GM12878 (cell line): ENCODE measurements at regions not wholly inside any gene's neighbourhood (a gene's known extent, or its start where the extent isn't known, plus 50 kb on each side); places are given as distances from the start of the nearest gene placed in this dataset.

Experiments used
- ATF3 ChIP-seq: IDR thresholded peaks from 2 replicates; pipeline ENCODE4 v1.6.1; 2011; ENCODE audit warnings: low read depth, mild to moderate bottlenecking, low read length, moderate library complexity, borderline replicate concordance; ENCODE audit errors: extremely low read depth
- BACH1 ChIP-seq: fragments of 450-650 bp; IDR thresholded peaks from 2 replicates; pipeline ENCODE4 v1.6.1; 2017; ENCODE audit warnings: mild to moderate bottlenecking, borderline replicate concordance
- CHD1 ChIP-seq: IDR thresholded peaks from 2 replicates; pipeline ENCODE4 v1.6.1; 2012; ENCODE audit warnings: low read depth, low read length, improper control_type of control experiment
- CTCF ChIP-seq, 3 experiments: IDR thresholded peaks in 2 of 3; conservative IDR thresholded peaks in 1 of 3; 2 replicates each; pipeline ENCODE4 v1.5.1; 2011; ENCODE audit warnings: low read depth in 3 of 3, low read length in 3 of 3, mild to moderate bottlenecking in 3 of 3, control low read depth in 2 of 3, moderate library complexity in 2 of 3, inconsistent platforms in 1 of 3, mixed read lengths in 1 of 3; ENCODE audit not compliant: control insufficient read depth in 2 of 3, insufficient read depth in 1 of 3; ENCODE audit errors: extremely low read depth in 1 of 3
- EP300 ChIP-seq, 2 experiments: fragments of 150-350 bp in 1 of 2; IDR thresholded peaks; 2 replicates each; pipeline ENCODE4 v1.6.1; 2011 to 2012; ENCODE audit warnings: low read depth in 2 of 2, low read length in 2 of 2, borderline replicate concordance in 1 of 2, improper control_type of control experiment in 1 of 2, inconsistent platforms in 1 of 2; ENCODE audit not compliant: control insufficient read depth in 1 of 2
- EZH2 ChIP-seq: IDR thresholded peaks from 2 replicates; pipeline ENCODE4 v1.6.1; 2012; ENCODE audit warnings: low read depth, mild to moderate bottlenecking, control low read depth, inconsistent platforms, low read length, borderline replicate concordance; ENCODE audit not compliant: control insufficient read depth
- NRF1 ChIP-seq: conservative IDR thresholded peaks from 2 replicates; pipeline ENCODE4 v1.6.1; 2011; ENCODE audit warnings: mild to moderate bottlenecking, low read depth, low read length, improper control_type of control experiment
- POLR2A ChIP-seq: IDR thresholded peaks from 2 replicates; pipeline ENCODE4 v1.6.1; 2011; ENCODE audit warnings: low read depth, mild to moderate bottlenecking, low read length
- POLR2AphosphoS5 ChIP-seq: IDR thresholded peaks from 2 replicates; pipeline ENCODE4 v1.6.1; 2011; ENCODE audit warnings: mild to moderate bottlenecking, low read length, inconsistent platforms
- RELA ChIP-seq: fragments of 450-650 bp; IDR thresholded peaks from 2 replicates; pipeline ENCODE4 v1.8.0; 2014; ENCODE audit warnings: borderline replicate concordance; ENCODE audit not compliant: partially characterized antibody
- SP1 ChIP-seq: IDR thresholded peaks from one replicate; pipeline ENCODE4 v1.6.1; 2011; ENCODE audit warnings: low read depth, low read length
- TCF12 ChIP-seq: IDR thresholded peaks from 2 replicates; pipeline ENCODE4 v1.6.1; 2011; ENCODE audit warnings: low read depth, mild to moderate bottlenecking, low read length
- TF ChIP-seq, protein P1 (sequence below): fragments of 450-650 bp; IDR thresholded peaks from 2 replicates; pipeline ENCODE4 v1.6.1; 2016; ENCODE audit warnings: mild to moderate bottlenecking
- TF ChIP-seq, protein P2 (sequence below): IDR thresholded peaks from 2 replicates; pipeline ENCODE4 v1.6.1; 2012; ENCODE audit warnings: low read depth, low read length, improper control_type of control experiment

DNA sequence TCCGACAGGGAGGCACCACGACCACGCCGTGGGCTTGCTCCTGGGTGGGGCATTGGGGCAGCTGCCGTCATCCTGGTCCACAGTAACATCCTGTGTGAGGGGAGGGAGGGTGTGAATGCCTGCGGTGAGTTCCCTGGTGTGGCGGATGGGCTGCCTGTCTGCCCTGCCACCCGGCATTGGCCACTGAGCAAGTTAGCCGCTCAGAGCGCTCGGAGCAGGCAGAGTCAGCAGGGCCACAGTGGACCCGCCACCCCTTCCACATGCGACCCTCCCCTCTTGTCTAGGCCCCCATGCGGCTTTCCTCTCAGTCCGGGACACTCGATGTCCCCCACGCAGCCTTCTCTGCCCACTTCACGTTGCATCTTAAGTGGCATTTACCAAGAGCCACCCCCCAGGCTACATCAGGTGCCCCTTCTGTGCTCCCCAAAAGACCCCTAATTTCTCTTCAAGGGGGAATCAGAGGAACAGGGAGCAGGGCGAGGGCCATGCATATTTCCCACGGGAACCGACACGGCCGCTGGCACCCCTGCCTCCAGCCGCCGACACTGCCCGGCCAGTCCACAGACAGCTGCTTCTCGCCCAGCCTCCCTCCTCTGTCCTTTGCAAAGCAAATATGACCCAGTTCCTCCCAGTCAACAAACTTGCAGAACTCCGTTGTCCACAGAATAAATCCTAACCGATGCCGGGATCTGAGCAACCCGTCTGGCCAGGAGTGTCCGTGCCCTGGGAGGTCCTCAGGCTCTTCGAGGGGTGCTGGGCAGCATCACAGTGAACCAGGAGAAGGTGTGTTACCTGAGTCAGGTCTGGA, 1482.1 kb downstream of the TBC1D22A start:
- TF ChIP-seq, protein P1, sequence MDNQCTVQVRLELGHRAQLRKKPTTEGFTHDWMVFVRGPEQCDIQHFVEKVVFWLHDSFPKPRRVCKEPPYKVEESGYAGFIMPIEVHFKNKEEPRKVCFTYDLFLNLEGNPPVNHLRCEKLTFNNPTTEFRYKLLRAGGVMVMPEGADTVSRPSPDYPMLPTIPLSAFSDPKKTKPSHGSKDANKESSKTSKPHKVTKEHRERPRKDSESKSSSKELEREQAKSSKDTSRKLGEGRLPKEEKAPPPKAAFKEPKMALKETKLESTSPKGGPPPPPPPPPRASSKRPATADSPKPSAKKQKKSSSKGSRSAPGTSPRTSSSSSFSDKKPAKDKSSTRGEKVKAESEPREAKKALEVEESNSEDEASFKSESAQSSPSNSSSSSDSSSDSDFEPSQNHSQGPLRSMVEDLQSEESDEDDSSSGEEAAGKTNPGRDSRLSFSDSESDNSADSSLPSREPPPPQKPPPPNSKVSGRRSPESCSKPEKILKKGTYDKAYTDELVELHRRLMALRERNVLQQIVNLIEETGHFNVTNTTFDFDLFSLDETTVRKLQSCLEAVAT: no peak
- TF ChIP-seq SP1: no peak
- no peak for TF ChIP-seq NRF1
- no peak for TF ChIP-seq CTCF (IDR thresholded peaks at IDR 0.05 in 2 of 3, conservative IDR thresholded peaks at IDR 0.05 in 1 of 3; ENCODE audit: control insufficient read depth in 2 of 3, extremely low read depth in 1 of 3, insufficient read depth in 1 of 3, low read depth in 3 of 3, low read length in 3 of 3)
- TF ChIP-seq POLR2A: no peak
- no peak for TF ChIP-seq BACH1
- TF ChIP-seq POLR2AphosphoS5: no peak
- TF ChIP-seq TCF12: no peak
- TF ChIP-seq ATF3: no peak
- TF ChIP-seq RELA: no peak
- TF ChIP-seq EZH2: no peak
- no peak for TF ChIP-seq CHD1
- no peak for TF ChIP-seq EP300 (IDR thresholded peaks at IDR 0.05; ENCODE audit: borderline replicate concordance in 1 of 2, control insufficient read depth in 1 of 2, low read depth in 2 of 2, low read length in 2 of 2)
- TF ChIP-seq, protein P2, sequence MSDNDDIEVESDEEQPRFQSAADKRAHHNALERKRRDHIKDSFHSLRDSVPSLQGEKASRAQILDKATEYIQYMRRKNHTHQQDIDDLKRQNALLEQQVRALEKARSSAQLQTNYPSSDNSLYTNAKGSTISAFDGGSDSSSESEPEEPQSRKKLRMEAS: no peak
